GM19438 (cell line): ENCODE measurements at regions not wholly inside any gene's neighbourhood (a gene's known extent, or its start where the extent isn't known, plus 50 kb on each side); places are given as distances from the start of the nearest gene placed in this dataset.
A peak's percentile ranks its signal among the peaks of the same experiment; 100 is the strongest.

Experiments used
- ATAC-seq: cut with Tn5 transposase; IDR thresholded peaks from one replicate; pipeline ENCODE4 v1.9.1; 2021; ENCODE audit warnings: low read depth; ENCODE audit not compliant: unreplicated experiment

DNA sequence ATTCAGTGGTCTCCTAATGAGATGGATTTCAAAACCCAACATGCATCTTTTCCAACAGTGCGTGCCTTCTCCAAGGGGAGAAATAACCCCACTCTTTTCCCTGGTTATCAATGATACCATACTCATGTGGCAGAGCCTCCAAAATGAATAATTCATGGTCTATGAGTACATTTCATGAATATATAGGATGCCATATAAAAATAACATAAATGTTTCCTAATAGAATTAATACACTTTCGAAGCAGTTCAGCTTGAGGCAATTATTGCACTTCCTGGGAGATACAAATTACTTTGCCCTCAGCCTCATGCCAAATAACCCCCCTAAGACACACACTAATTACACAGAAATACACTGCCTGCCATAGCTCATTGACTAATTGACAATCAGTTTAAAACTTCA is 318.6 kb downstream of the ZSWIM6 start:
- ATAC-seq, result no peak

DNA sequence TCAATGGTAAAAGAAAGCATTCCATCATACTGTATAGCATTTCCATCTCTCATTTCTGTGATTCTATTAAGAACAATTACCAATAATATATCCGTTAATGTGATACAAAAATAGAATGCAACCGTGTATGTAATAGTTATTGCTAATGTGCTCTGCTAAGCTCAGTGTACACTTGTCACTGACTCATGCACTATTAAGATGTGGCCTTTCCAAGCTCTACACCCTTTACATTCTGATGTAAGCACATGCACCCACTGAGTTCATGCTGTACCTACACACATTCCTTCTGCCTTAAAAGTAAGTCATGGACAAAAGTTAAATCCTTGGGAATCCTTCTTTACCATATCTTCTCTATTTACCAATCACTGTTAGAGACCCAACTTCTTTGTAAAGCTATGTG is 319.1 kb downstream of the ZSWIM6 start:
- ATAC-seq, result no peak

DNA sequence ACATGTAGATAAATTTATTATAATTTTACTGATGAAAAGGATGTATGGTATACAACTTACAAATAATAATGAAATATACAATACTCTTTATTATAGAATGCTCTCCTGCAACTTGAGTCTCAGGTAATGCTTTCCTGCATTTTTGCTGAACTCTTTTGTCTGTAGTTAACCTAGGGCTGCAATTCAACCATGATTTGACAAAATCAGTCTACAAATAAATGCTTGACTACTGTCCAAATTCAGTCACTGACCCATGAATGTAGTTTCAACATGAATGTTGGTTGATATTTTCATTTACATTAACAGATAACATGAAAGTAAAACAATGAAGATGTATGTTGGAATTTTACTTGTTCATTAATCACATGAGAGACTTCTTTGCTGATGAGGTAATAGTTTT is 320.9 kb downstream of the ZSWIM6 start:
- ATAC-seq, result no peak

DNA sequence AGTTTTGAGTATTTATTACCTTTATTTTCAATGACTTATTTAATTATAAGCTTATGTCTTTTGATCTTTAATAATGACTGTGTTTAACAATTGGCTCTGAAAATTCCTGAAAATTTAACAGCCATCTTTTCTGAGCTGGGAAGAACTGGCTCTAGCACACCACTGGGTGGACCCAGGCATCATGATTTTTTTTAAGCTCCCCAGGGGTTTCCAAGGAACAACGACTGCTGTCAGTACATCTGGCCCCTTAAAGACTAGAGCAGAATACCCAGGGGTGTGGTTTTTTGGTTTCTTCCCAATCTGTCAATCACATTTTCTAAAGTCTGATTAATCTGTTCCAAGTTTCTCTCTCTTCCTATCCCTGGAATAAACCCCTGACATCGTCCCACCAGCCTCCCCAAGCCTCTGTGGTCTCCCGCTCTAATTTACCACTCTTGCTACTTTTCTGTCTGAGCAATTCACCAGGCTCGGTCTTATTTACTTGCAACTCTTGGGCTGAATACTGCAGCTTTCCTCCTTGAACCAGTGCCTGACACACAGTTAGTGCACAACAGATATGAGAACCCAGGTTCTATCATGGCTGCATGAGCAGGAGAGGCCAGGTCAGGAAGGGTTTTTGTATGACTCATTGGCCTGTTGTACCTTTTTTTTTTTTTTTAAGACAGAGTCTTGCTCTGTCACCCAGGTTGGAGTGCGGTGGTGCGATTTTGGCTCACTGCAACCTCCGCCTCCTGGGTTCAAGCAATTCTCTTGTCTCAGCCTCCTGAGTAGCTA is 321.9 kb downstream of the ZSWIM6 start:
- ATAC-seq, result no peak

DNA sequence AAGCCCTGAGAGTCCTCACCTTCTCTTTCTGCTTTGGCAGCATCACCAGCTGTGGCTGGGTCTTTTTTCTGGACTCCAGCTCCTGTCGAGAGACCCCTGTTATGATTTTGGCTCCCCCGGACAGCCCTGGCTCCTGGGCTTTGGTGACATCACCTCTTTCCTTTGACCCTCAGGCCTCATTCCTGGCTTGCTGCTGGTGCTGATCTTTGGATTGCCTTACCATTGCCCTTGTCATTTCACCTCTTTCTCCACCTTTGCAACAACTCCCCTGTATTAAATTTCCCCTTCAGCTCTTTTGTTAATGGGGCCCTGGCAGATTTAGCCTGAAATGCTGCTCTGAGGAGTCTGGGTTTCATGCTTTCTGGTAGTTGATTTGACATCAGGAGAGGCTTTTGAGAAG is 322.8 kb downstream of the ZSWIM6 start:
- ATAC-seq, result no peak

DNA sequence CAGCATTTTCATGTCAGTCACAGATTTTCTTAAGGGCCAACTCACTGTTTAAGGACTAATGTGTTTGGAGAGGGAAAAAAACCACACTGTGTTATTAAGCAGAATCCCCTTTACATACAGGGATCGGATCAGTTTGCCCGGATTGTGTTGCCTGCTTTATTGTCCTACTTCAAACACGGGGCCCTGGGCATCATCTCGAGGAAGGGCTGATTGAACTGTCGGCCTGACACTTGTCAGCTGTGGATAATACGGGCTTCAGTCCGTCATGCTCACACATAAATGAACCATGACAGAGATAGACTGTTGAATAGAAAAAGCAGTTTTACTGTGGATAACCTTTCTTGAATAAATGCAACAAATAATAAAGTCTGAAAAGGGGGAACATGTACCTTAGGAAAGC is 325.0 kb downstream of the ZSWIM6 start:
- no peak for ATAC-seq

DNA sequence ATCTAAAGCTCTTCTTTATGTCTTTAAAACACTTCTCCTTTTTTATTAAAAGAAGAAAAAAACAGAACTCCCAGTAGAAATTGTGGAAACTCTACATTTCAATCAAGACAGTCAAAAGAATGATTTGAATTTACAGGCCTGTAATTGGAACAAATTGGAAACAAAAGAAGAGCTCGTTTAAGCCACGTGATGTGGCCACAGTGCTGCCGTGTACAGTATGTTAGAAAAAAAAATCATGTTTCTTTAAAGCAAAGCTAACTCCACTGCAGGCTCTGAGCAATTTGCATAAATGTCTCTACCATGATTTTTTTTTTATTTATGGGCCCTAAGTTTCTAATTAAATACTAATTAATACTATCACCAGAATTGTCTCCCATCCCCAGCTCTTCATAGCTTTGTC is 325.6 kb downstream of the ZSWIM6 start:
- ATAC-seq, result no peak

DNA sequence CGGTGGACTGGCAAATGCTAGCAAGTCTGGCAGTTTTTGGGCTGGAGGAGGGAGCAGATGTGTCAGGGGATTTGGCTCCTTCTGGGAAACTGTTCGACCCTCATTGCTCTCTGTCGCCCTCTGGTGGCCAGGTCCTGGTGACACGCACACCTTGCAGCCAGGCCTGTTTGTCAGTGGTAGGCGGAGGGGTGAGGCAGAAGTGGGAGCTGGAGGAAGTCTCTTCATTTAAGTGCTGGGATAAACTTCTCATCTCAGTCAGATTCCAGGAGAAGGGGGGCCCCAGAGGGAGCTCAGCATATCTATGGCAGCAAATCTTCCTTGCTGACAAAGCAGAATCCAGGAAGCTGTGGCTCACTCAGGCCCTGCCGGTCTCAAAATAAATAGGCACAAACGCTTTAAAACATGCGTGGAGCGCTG is 326.5 kb downstream of the ZSWIM6 start:
- ATAC-seq, result peak; percentile 74

DNA sequence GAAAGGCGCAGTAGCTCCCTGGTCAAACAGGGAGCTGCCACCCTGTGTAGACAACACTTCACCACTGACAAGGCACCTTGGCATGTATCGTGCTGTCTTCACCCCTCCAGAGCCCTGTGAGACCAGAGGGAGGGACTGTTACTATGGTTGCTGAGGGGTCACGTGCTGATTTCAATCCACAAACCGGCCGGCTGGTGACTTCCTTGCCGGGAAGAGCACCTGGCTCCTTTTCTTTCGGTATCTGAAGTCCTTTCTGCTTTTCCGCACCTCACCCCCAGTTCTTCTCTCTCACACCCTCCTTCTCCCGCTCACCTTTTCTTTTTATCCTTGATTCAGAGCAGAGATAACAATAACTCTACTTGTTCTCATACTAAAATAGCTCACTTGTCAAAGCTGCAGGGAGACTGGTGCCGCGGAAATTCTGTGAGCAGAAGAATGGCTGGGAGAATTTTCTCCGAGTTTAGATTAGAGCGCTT is 327.2 kb downstream of the ZSWIM6 start:
- no peak for ATAC-seq

DNA sequence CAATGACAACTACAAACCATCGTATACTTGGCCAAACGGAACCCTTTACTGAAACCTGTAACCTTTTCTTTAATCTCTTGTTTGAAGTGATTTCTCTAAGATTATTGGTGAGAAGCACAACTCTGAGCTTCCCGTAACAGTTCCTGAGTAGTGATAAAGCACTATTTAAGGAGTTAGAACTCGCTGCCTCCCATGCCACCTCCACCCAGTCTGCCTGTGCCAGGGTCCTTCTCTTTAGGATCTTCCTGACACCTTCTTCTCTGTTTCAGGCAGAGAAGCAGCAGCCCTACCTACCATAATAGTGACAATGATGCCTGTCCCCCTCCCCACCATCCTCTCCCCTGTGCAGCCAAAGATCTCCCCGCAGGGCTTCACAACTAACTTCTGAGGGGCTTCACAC is 330.6 kb downstream of the ZSWIM6 start:
- ATAC-seq, result no peak

DNA sequence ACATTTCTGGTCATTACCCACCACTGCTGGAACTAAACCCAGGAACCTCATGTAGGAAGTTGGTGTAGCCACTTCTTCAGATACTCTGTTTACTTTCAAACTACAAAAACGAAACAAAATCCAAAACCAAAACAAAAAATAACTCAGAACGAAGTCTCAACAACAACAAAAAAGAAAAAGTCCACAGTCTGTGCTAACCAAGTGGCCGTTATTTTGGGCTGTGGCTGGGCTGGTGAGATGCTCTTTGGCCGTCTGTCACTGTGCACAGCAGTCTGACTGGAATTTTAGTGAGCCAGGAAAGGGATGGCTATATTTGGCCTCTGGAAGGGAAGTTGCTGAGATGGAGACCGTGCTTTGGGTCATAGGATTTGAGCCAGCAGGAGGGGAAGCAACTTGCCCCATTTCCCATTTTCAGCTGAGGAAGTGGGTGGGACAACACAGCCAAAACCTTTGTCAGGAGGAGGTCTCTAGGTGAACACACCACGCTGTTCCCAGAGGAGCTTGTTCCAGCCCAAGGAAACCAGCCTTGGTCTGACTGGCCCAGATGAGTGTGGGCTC is 334.1 kb downstream of the ZSWIM6 start:
- ATAC-seq, result no peak

DNA sequence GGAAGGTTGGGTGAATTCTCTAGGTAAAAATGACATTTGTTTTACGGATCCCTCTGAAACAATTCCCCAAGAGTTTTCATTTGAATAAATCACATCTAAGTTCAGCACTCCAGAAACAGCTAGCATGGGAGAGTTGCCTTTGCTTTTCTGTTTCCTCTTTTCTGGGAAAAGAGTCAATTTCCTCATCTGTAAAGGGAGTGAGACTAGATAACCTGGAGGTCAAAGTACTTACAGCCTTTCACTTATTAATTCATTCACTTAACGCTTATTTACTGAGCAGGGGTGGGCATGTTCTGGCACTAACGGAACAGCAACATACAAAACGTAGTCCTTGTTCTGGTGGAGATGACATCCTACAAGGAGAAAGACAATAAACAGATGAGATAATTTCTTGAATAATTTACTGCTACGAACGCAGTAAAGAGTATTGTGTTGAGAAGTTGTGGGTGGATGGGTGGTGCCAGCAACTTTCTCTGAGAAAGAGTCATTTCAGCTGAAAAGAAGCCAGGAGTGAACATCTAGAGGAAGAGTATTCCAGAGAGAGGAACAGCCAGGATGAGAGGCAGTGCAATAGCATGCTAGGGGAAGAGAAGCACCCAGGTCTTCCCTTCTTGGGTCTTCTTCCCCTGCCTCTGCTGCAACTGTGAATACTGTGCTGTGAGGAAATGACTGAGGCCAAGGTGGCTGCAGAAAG is 335.6 kb downstream of the ZSWIM6 start:
- no peak for ATAC-seq

DNA sequence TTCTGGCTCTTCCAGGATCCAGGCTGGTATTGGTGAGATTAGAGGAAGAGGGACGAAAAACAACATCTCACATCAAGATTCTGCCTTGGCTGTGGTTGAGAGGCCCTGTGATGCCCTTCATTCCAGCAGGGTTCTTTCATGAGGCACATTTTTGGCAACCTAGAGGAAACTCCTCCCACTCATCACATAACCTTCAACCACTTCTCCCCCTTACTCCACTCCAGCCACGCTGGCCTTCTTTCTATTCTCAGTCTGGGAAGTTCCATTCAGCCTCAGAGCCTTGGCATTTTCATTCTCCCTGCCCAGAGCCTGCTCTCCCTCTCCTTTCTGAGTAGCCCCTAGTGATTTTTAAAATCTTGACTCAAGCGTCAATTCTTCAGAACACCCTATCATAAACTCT is 337.5 kb downstream of the ZSWIM6 start:
- ATAC-seq, result no peak

DNA sequence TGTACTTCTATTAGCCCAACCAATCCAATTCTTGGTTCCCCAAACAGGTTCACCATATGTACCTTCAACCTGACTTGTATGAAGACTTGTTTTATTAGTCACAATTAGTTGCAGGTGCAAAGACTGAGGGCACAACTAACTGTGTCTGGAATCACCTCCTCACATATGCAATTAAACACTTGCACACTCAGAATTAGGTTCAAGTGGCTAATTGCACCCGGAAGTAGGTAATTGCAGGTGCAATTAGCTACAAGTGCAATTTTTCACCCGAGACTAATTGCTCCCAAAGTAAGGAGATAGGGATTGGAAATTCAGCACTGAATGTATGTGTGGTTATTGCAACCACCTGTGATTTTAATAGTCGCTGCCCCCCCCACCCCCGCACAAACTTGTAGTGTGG is 338.9 kb downstream of the ZSWIM6 start:
- ATAC-seq, result no peak

DNA sequence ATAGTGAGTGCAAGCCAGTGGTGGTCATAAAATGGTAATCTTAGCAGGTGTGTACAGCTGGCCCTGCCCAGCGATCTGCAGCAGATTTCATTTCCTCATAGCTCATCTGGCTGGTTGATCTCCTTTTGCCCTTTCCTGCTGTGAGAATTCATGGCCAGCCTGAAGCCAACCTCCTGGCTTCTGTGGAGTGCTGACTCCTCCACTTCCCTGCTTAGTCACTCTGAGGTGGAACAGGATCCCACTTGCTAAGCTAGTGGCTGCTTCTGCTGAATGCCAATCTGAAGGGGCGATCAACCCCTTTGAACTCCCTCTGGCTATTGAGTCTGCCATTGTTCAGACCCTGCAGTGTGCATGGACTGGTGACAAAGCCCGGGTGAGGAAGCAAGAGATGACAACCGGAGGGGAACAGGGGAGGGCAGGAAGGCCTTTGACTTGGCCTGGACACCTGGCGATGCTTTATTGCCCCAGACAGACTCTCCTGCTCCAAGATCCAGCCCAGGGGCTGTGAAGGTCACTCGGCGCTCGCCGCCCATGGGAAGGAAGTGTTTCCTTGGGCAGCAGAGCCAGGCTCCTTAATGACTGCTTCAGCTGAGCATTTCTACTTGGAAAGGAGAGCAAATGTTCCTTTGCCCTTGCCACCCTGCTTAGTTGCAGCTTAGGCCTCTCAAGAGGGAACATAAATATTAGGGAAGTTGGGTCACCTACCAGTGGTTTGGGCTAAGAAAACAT is 341.1 kb downstream of the ZSWIM6 start:
- ATAC-seq, result peak; percentile 58

DNA sequence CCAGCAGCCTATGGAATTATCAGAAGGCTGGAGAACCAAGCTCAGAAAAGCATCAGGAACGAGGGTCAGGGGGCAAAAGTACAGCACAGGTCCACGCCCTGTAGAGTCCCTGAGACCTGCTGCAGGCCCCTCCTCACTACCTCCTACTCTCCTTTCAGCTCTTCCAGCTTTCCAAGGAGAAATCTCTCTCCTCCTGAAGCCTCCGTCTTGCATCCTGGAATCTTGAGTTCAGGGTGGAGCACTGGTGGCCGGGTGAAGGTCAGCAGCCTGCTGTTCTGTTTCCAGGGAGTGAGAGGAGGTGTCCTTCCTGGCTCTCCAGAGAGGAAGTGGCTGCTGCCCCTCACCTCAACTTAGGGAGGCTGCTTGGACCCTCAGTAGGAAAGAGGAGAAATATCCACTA is 342.3 kb downstream of the ZSWIM6 start:
- no peak for ATAC-seq

DNA sequence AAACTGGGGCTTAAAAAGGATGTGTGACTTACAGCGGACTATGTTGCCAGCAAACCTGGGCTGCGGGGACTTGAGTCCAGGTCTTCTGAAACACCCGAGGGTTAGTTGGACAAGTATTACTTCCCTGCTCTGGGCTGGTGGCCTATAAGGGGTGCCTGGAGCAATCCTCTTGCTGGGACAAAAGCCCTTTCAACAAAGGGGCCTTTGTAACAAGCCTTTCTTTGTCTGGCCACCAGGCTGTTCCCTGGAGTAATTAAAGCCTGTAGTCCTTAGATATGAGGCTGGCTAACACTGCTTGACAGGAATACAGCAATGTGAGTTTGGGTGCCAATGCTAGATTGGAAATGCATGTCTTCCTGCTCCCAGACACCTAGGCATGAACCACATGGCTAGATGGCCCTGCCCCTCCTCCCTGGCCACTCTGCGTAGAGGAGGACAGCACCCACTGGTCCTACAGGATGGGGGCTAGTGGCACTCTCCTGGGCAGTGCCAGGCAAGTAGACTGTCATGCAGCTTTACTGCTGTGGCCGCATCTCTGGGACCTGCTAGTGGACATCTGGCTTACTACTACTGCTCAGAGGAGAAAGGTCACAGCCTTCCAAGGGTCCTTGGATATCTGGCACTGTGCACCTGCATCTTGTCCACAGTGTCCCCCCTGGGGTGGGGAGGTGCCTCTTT is 343.1 kb downstream of the ZSWIM6 start:
- ATAC-seq, result no peak

DNA sequence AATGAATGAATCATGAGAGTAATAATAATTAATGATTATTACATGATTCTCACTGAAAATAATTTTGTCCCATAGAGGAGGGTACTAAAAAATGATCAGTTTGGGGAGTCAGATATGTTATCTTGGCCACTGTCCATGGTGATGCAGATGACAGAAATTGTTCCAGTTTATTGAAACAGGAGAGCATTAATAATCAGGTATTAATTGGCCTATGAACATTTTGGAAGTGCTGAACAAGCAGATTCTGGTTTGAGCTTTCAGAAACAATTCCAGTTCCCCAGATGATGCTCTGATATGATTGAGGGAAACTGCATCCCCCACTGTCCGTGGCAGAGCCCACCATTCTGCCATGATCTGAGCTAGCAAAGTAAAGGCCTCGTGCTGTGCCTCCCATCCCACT is 345.2 kb downstream of the ZSWIM6 start:
- ATAC-seq, result no peak

DNA sequence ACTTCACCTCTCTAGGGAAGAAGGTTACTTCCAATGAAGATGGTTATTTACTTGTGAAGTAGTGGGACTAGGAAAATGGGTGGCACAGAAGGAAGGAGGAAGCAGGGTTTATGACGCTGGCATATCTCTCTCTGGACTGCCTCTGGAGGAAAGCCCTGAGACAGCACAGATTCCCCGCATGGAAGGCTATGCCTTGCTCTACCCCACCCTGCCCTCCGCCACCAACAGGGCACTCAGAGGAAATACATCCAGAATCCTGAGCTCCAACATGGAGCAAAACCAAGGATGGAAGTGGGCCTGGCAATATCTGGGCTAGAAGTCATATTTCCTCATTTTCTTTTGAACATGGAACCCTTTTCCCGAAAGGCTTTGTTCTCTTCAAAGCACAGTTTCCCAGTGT is 346.9 kb downstream of the ZSWIM6 start:
- no peak for ATAC-seq

DNA sequence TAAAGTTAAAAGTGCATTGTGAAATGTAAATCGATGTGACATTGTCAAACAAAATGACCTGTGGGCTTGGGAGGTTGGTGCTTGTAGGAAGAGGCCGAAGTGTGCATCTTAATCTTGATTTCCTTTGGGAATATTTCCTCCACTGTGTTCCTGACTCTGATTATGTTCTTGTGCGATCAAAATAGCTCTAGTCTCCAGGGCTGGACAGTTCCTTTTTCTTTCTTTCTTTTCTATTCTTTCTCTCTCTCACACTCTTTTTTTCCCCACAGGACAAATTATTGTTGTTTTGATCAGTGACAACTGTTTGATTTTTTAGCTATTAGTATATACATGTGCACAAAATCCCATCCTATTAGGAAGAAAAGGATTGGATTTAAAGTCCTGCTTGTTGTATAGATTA is 347.5 kb downstream of the ZSWIM6 start:
- no peak for ATAC-seq

DNA sequence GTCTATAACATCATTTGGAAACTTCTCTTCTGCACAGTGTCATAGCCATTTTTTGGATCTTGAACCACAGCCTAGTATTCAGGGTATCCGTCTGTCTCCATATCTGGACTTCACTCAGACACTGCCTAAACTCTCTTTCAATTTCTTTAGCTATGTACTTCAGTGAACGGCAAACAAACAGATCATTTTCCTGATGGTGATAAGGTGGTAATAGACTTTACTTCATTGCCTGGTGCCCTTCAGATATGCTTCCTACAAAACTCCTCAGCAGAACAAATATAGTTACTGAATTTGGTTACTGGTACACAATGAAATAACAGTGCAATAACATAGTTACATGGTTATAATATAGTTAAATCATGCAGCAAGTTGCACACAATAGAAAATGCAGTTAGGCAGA is 348.2 kb downstream of the ZSWIM6 start:
- no peak for ATAC-seq
